Epithelial cell of proximal tubule (primary cell): ENCODE measurements at regions not wholly inside any gene's neighbourhood (a gene's known extent, or its start where the extent isn't known, plus 50 kb on each side); places are given as distances from the start of the nearest gene placed in this dataset.
A peak's percentile ranks its signal among the peaks of the same experiment; 100 is the strongest.

Source experiments
- DNase-seq: peaks from one replicate; pipeline ENCODE4 v3.0.0-alpha.2; 2011; ENCODE audit warnings: low read depth
- H3K4me3 ChIP-seq: 2 replicates; pipeline ENCODE4 v1.5.1; 2011; ENCODE audit warnings: low read depth, mild to moderate bottlenecking, low read length
- TF ChIP-seq, protein P1 (sequence below): conservative IDR thresholded peaks from 2 replicates; pipeline ENCODE4 v1.5.1; 2012; ENCODE audit warnings: low read depth, mild to moderate bottlenecking, low read length

DNA sequence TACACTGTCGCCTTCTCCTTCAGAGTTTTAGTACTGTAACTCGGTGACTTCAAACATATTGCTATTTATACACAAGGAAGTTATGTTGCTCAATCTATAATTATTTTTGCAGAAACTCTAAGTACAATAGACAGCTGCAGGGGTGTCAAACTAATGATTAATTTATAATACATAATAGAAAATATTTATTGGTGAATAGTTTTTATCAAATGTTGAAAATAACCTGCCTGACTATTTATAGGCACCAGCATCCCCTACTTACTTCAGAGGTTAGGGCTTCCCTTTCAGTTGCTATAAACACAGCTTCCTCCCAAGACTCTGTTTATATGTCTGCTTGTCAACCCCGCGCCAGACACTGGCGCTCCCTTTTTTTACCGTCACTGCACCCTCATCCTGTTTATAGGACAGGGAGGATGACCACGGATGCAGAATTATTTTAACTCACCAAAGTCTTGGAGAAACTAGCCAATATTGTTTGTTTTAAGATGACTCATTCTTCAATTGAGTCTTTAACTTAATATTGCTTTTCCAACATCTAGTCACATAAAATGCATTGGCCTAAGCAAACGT is 225.0 kb downstream of the ALDH8A1 start:
- no peak for DNase-seq

DNA sequence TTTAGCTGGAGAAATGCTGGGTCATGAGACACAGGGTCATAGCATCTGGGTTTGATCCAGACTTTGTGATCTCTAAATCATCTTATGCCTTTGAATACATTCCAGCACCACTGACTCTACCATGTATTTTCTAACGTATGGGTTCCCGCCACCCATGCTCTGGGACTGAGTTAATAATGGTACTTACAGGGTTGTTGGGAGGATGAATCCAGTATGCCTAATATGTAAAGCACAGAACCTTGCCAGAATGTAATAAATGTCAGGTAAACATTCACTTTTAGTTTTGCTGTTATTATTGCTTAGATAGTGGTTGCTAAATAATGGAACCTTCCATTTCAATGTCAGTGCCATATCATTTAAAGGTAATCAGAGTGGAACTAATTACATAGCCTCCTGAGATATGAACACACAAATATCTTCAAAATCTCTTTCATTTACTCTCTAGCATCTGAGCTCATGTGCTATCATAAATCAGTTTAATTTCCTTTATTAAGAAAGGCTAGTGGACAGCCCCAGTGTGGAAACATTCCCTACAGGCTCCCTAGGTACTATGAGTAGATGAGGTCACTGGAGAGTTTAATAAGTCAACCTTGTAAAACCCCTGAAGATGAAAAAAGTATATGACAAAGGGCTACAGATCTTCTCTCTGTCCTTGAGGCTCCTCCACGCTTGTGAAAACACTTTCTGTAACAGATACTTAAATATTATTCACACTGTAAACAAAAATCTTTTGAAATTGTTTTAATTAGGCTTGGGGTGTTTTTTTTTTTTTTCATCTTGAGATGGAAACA is 226.6 kb downstream of the ALDH8A1 start:
- TF ChIP-seq, protein P1, sequence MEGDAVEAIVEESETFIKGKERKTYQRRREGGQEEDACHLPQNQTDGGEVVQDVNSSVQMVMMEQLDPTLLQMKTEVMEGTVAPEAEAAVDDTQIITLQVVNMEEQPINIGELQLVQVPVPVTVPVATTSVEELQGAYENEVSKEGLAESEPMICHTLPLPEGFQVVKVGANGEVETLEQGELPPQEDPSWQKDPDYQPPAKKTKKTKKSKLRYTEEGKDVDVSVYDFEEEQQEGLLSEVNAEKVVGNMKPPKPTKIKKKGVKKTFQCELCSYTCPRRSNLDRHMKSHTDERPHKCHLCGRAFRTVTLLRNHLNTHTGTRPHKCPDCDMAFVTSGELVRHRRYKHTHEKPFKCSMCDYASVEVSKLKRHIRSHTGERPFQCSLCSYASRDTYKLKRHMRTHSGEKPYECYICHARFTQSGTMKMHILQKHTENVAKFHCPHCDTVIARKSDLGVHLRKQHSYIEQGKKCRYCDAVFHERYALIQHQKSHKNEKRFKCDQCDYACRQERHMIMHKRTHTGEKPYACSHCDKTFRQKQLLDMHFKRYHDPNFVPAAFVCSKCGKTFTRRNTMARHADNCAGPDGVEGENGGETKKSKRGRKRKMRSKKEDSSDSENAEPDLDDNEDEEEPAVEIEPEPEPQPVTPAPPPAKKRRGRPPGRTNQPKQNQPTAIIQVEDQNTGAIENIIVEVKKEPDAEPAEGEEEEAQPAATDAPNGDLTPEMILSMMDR = no peak
- no peak overlapping the region for H3K4me3 ChIP-seq
- DNase-seq = peak; percentile 32

More for the DNA sequence above, 225.0 kb downstream of the ALDH8A1 start:
- TF ChIP-seq, protein P1 = no peak
- H3K4me3 ChIP-seq = no peak overlapping the region

DNA sequence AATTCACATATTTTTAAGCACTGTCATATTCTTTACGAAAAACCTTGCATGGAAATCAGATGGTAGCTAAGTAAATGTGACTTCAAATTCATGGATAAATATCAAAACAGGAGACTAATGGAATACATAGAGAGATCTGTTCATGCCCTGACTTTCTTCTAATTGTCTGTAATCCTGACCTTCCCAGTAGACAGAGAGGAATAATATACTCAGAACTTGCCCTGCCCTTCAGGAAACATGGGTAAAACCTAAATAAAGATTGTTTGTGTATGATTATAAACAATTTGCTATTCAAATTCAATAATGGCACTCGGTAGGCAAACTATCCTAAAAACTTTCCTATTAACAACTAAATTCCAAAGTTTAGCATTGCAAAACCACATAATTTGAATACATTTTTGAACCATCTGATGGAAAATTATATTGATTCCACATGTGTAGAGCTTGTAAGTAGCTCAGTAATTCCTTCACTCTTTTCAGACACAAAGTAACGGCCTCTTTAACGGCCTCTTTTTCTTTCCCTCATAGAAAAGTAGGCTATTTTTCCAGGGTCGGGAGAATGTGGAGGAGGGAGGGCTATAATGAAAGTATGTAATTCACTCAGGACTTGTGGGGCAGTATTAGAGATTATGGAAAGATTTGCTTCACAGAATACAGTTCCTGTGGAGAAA is 227.6 kb downstream of the ALDH8A1 start:
- no peak for DNase-seq
- TF ChIP-seq, protein P1 = no peak
- H3K4me3 ChIP-seq = no peak overlapping the region

DNA sequence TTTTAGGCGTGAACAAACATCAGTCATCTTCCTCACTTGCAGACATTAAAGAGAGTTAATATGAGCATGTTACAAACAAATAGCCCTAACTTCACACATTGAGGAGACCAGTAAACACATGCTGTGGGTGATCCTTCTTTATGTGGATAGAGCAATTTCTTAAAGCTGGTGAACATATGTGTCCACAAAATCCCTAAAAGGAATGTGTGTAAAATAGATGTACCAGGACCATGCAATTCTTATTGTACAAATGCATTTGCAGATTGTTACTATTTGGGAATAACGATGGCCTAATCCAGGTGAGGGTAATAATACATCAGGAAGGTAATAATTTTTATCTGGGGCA is 228.9 kb downstream of the ALDH8A1 start:
- TF ChIP-seq, protein P1 = no peak
- DNase-seq = no peak
- H3K4me3 ChIP-seq = no peak overlapping the region

DNA sequence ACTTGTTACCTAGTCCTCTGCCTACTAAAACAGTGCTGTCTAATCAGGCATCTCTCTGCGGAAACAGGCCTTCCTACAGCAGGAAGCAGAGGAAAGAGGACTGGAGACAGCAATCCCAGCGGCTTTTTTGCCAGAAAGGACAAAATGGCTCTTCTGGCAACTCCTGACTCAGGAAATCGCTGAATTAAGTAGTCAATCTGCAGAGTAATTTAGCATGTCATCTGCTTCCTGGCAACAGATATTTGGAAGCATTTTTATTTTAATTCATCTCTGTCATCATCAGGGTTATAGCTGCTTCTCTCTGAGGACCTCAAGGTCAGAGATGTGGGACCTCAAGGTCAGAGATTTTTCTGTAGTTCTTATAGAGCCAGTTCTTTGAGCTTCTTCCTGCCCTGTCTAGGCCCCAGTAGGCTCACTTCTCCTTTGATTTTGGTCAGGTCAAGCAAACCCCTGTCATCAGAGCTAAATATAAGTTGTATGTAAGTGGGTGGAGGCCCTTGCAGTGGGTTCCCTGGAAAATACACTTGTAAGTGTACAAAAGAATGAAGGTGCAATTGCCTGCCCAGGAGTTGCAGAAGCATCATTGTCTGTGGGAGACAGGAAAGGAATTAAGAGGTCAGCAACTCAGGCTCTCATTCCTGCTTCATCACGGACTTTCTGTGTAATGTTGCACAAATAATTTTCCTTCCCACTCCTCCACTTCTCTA is 229.4 kb downstream of the ALDH8A1 start:
- no peak for DNase-seq
- TF ChIP-seq, protein P1 = no peak
- no peak overlapping the region for H3K4me3 ChIP-seq

DNA sequence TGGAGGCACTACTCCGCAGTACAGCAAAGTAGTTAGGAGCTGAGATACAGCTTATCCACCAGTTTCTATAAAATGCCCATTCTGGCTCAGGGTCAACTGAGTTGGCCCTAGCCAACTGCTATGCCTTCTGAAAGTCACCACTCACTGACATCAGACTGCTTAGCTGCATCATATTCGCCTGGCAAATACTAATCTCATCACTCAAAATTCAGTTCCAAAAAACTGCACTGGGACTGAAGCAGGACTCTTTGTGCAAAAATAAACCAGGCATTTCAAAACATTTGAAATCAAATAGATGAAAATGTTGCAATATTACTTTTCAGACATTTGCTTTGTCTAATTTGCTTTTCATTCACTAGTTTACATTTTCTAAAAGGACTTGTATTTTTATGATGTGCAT is 230.0 kb downstream of the ALDH8A1 start:
- TF ChIP-seq, protein P1 = no peak
- DNase-seq = no peak
- no peak overlapping the region for H3K4me3 ChIP-seq
